ENCODE measurements at regions not wholly inside any gene's neighbourhood (a gene's known extent, or its start where the extent isn't known, plus 50 kb on each side); places are given as distances from the start of the nearest gene placed in this dataset.

DNA sequence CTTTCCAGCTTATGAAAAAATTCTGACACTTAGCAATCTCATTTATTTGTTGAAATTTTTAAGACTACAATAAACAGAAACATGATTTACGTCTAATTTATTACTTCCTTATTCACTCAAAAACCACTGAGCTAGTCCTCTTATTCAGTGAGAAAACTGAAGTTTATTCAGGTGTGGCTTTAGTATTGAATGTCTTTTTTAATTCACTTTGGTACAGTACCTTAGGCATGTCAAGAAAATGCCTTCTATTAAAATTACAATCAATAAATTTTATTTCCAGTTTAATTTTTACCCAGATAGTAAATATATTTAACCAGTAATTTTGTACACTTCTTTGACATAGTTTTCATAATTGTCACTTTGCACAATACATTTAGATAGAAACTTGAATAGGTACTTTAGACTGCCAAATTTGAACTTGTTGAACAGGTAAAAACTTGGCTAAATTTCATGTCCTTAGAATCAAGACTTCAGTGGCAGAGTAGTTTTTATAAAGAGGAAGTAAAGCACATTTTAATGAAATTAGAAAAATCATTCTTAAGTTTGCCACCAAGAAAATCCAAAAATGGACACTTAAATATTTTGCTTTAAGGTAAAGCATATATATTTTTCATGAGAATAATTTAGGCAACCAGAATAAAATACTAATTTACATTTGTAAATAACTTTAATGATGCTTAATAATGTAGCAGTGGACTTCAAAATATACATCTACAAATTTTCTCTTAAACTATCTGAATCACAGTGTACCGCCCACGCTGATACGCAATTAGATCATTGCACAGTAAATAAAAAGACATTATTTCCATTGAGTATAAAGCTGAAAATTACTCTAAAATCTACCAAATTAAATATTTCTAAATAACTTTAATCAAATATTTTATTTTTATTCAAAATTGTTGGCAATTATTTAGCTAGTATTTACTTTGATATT lies 159.1 kb downstream of the RASSF9 start:
- Histone ChIP-seq H3K36me3 (ENCODE audit: control insufficient read depth in 2 of 2, insufficient read depth in 2 of 2, low read length in 1 of 2) (no peaks in the 10 kb centered on the region), H3K9me3 (ENCODE audit: control insufficient read depth in 2 of 2, insufficient read depth in 1 of 2, low read length in 1 of 2) (peaks cover 0 to 4% of the 10 kb centered on the region in 2 donors), H3K27me3 (ENCODE audit: control insufficient read depth in 2 of 2, insufficient read depth in 1 of 2, low read length in 1 of 2) (no peaks in the 10 kb centered on the region), H3K4me1 (ENCODE audit: control insufficient read depth in 2 of 2, insufficient read depth in 2 of 2, low read length in 2 of 2) (no peaks in the 10 kb centered on the region), H3K27ac (ENCODE audit: low read depth in 1 of 2, low read length in 1 of 2) (no peak overlapping the region), H3K4me3 (ENCODE audit: low read length in 2 of 2) (no peak overlapping the region)
- 82% methylated on average over 4 of the region's 4 CpGs for WGBS
- no peak for DNase-seq (ENCODE audit: low read depth in 6 of 9, low spot score in 9 of 9)

DNA sequence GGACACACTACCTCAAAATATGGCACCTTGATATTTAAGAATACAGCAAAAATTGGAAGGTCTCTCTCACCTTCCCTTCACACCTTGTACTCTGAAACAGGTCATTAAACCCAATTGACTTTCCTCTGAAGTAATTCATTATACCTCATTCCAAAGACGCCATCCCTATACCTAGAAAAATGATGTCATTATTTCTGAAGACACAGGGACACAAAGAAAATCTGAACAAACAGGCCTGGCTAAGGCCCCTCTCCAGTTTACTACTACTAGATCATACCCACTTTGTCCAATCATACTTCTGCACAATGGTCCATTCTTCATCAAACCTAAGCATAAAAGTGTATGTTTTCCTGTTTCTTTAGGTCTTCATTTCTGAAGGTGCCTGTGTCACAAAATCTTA lies 156.9 kb downstream of the RASSF9 start:
- no peaks in the 10 kb centered on the region for H3K9me3 ChIP-seq (ENCODE audit: control insufficient read depth in 2 of 2, insufficient read depth in 1 of 2, low read length in 1 of 2)
- no peak overlapping the region for H3K27ac ChIP-seq (ENCODE audit: low read depth in 1 of 2, low read length in 1 of 2)
- no peaks in the 10 kb centered on the region for H3K36me3 ChIP-seq (ENCODE audit: control insufficient read depth in 2 of 2, insufficient read depth in 2 of 2, low read length in 1 of 2)
- H3K4me1 ChIP-seq (ENCODE audit: control insufficient read depth in 2 of 2, insufficient read depth in 2 of 2, low read length in 2 of 2), result no peaks in the 10 kb centered on the region
- WGBS, result 96% methylated on average over 1 of the region's 1 CpG
- H3K4me3 ChIP-seq (ENCODE audit: low read length in 2 of 2), result no peak overlapping the region
- no peaks in the 10 kb centered on the region for H3K27me3 ChIP-seq (ENCODE audit: control insufficient read depth in 2 of 2, insufficient read depth in 1 of 2, low read length in 1 of 2)
- no peak for DNase-seq (ENCODE audit: low read depth in 6 of 9, low spot score in 9 of 9)

DNA sequence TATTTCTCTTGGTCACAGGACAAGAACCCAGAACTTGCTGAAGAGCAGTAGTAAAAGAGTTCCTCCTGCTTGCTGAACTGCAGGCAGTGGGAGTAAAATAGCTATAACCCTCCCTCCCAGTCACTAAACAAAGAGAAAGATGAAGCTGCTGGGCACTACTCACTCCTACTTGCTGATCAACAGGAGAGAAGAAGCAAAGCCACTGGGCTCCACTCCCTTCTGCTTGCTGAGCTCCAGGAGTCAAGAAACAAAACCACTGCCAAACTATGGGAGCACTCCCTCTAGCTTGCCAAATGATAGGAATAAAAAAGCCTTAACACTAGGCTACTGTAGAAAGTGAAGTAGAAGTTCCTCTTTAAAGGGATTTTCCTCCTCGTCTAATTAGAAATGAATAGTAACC lies 155.3 kb downstream of the RASSF9 start:
- Histone ChIP-seq H3K27ac (ENCODE audit: low read depth in 1 of 2, low read length in 1 of 2) (no peak overlapping the region), H3K4me1 (ENCODE audit: control insufficient read depth in 2 of 2, insufficient read depth in 2 of 2, low read length in 2 of 2) (no peaks in the 10 kb centered on the region), H3K36me3 (ENCODE audit: control insufficient read depth in 2 of 2, insufficient read depth in 2 of 2, low read length in 1 of 2) (no peaks in the 10 kb centered on the region), H3K9me3 (ENCODE audit: control insufficient read depth in 2 of 2, insufficient read depth in 1 of 2, low read length in 1 of 2) (no peaks in the 10 kb centered on the region), H3K4me3 (ENCODE audit: low read length in 2 of 2) (no peak overlapping the region), H3K27me3 (ENCODE audit: control insufficient read depth in 2 of 2, insufficient read depth in 1 of 2, low read length in 1 of 2) (no peaks in the 10 kb centered on the region)
- WGBS, result 100% methylated on average over 1 of the region's 1 CpG
- DNase-seq (ENCODE audit: low read depth in 6 of 9, low spot score in 9 of 9), result no peak

DNA sequence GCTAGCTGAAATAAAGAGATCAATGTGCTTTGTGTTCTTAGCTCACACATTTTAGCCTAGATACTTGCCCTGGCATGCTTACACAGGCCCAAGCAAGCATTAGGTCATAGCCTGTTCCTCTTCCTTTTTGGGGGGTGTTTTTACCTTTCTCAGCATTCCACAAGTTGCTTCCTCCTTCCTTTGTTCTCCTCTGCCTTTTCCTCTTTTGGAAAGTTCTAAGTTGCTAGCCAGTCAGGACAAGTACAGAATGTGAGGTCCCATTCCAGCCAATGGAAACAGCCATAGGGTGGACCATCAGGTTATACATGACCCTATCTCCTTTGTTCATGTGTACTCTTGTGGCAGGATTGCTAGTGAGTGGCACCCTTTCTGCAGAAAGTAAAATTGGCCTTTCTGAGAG lies 154.9 kb downstream of the RASSF9 start:
- no peaks in the 10 kb centered on the region for H3K27me3 ChIP-seq (ENCODE audit: control insufficient read depth in 2 of 2, insufficient read depth in 1 of 2, low read length in 1 of 2)
- H3K27ac ChIP-seq (ENCODE audit: low read depth in 1 of 2, low read length in 1 of 2), result no peak overlapping the region
- H3K9me3 ChIP-seq (ENCODE audit: control insufficient read depth in 2 of 2, insufficient read depth in 1 of 2, low read length in 1 of 2), result no peaks in the 10 kb centered on the region
- no peaks in the 10 kb centered on the region for H3K4me1 ChIP-seq (ENCODE audit: control insufficient read depth in 2 of 2, insufficient read depth in 2 of 2, low read length in 2 of 2)
- H3K36me3 ChIP-seq (ENCODE audit: control insufficient read depth in 2 of 2, insufficient read depth in 2 of 2, low read length in 1 of 2), result no peaks in the 10 kb centered on the region
- DNase-seq (ENCODE audit: low read depth in 6 of 9, low spot score in 9 of 9), result no peak
- H3K4me3 ChIP-seq (ENCODE audit: low read length in 2 of 2), result no peak overlapping the region

DNA sequence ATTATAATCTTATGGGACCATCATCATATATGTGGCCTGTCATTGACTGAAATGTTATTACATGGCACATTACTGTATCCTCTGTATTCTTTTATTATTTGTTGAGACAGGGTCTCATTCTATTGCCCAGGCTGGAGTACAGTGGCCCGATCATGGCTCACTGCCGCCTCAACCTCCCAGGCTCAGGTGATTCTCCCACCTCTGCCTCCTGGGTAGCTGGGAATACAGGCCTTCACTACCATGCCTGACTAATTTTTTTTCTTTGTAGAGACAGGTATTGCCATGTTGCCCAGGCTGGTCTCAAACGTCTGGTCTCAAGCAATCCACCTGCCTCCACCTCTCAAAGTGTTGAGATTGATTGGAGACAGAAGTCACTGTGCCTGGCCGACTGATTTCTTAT lies 153.2 kb downstream of the RASSF9 start:
- WGBS, result 94% methylated on average over 4 of the region's 4 CpGs
- Histone ChIP-seq H3K4me3 (ENCODE audit: low read length in 2 of 2) (no peak overlapping the region), H3K27ac (ENCODE audit: low read depth in 1 of 2, low read length in 1 of 2) (no peak overlapping the region), H3K27me3 (ENCODE audit: control insufficient read depth in 2 of 2, insufficient read depth in 1 of 2, low read length in 1 of 2) (no peaks in the 10 kb centered on the region), H3K9me3 (ENCODE audit: control insufficient read depth in 2 of 2, insufficient read depth in 1 of 2, low read length in 1 of 2) (no peaks in the 10 kb centered on the region), H3K4me1 (ENCODE audit: control insufficient read depth in 2 of 2, insufficient read depth in 2 of 2, low read length in 2 of 2) (no peaks in the 10 kb centered on the region), H3K36me3 (ENCODE audit: control insufficient read depth in 2 of 2, insufficient read depth in 2 of 2, low read length in 1 of 2) (no peaks in the 10 kb centered on the region)
- DNase-seq (ENCODE audit: low read depth in 6 of 9, low spot score in 9 of 9), result no peak

DNA sequence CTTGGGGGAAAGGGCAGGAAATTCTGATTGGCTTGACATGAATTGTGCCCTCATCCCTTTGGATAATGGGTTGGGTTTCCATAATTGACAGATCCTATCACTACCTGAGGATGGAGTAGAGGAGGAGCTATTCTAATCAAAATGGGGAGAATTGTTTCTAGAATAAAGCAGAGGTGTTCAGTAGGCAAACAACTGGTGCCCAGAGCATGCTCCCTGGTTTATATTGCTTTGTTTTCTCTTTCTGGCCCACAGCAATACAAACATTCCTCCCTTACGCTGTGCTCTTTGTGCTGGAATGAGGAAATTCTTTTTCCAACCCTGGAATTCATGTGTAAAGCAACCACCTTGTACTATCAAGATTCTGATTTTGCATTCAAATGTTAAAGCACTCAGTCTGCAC lies 147.4 kb downstream of the RASSF9 start:
- H3K4me3 ChIP-seq (ENCODE audit: low read length in 2 of 2), result no peak overlapping the region
- H3K36me3 ChIP-seq (ENCODE audit: control insufficient read depth in 2 of 2, insufficient read depth in 2 of 2, low read length in 1 of 2), result no peaks in the 10 kb centered on the region
- no peak for DNase-seq (ENCODE audit: low read depth in 6 of 9, low spot score in 9 of 9)
- H3K27me3 ChIP-seq (ENCODE audit: control insufficient read depth in 2 of 2, insufficient read depth in 1 of 2, low read length in 1 of 2), result no peaks in the 10 kb centered on the region
- no peaks in the 10 kb centered on the region for H3K9me3 ChIP-seq (ENCODE audit: control insufficient read depth in 2 of 2, insufficient read depth in 1 of 2, low read length in 1 of 2)
- H3K4me1 ChIP-seq (ENCODE audit: control insufficient read depth in 2 of 2, insufficient read depth in 2 of 2, low read length in 2 of 2), result no peaks in the 10 kb centered on the region
- no peak overlapping the region for H3K27ac ChIP-seq (ENCODE audit: low read depth in 1 of 2, low read length in 1 of 2)
- WGBS, result 89% methylated on average over 1 of the region's 1 CpG

DNA sequence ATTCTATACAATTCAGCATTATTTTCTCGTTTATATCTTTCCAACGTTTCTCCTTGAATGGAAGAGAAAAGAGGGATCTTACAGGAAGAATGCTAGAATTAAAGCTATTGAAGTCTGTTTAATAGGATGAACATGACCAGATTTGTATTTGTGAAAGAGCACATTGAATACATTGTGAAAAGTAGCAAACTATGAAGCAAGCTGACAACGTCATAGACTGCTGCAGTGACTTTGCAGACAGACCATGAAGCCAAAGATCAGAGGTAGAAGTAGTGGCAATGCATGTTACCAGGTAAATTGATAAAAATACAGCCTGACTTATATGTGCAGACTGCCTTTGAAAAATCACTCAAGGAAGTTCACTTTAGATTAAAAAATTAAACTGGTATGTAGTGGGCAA lies 146.1 kb downstream of the RASSF9 start:
- H3K4me1 ChIP-seq (ENCODE audit: control insufficient read depth in 2 of 2, insufficient read depth in 2 of 2, low read length in 2 of 2), result no peaks in the 10 kb centered on the region
- no peak for DNase-seq (ENCODE audit: low read depth in 6 of 9, low spot score in 9 of 9)
- H3K27me3 ChIP-seq (ENCODE audit: control insufficient read depth in 2 of 2, insufficient read depth in 1 of 2, low read length in 1 of 2), result no peaks in the 10 kb centered on the region
- 93% methylated on average over 3 of the region's 3 CpGs for WGBS
- no peaks in the 10 kb centered on the region for H3K36me3 ChIP-seq (ENCODE audit: control insufficient read depth in 2 of 2, insufficient read depth in 2 of 2, low read length in 1 of 2)
- no peak overlapping the region for H3K4me3 ChIP-seq (ENCODE audit: low read length in 2 of 2)
- no peaks in the 10 kb centered on the region for H3K9me3 ChIP-seq (ENCODE audit: control insufficient read depth in 2 of 2, insufficient read depth in 1 of 2, low read length in 1 of 2)
- H3K27ac ChIP-seq (ENCODE audit: low read depth in 1 of 2, low read length in 1 of 2), result no peak overlapping the region

DNA sequence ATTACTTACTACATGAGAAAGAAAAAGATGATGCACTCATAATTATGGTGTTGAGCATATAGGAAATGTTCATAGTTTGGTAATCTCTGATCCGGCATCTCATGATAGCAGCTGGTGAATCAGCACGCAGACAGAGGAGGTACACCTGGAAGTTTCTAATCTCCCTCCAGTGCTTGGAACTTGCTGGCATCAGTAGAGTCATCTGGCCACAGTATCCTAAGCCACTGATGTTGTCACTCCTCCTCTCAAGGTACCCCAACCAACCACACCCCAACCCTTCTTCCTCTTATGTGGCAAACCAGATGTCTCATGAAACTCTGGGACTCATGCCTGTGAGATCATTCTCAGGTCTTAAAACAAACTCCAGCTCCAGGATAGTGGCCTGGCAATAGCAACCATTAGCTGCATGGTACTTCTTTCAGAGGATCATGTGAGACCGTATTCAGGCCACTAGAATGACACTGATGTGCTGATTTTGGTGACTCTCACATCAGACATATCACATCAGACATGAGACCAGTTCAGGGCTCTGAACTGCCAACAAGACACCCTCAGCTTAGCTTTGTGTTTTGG lies 143.0 kb downstream of the RASSF9 start:
- WGBS, result 84% methylated on average over 3 of the region's 3 CpGs
- Histone ChIP-seq H3K36me3 (ENCODE audit: control insufficient read depth in 2 of 2, insufficient read depth in 2 of 2, low read length in 1 of 2) (no peaks in the 10 kb centered on the region), H3K27ac (ENCODE audit: low read depth in 1 of 2, low read length in 1 of 2) (no peak overlapping the region), H3K27me3 (ENCODE audit: control insufficient read depth in 2 of 2, insufficient read depth in 1 of 2, low read length in 1 of 2) (no peaks in the 10 kb centered on the region), H3K9me3 (ENCODE audit: control insufficient read depth in 2 of 2, insufficient read depth in 1 of 2, low read length in 1 of 2) (no peaks in the 10 kb centered on the region), H3K4me3 (ENCODE audit: low read length in 2 of 2) (no peak overlapping the region), H3K4me1 (ENCODE audit: control insufficient read depth in 2 of 2, insufficient read depth in 2 of 2, low read length in 2 of 2) (no peaks in the 10 kb centered on the region)
- DNase-seq (ENCODE audit: low read depth in 6 of 9, low spot score in 9 of 9), result peak in 1 of 9 donors; percentile 1

DNA sequence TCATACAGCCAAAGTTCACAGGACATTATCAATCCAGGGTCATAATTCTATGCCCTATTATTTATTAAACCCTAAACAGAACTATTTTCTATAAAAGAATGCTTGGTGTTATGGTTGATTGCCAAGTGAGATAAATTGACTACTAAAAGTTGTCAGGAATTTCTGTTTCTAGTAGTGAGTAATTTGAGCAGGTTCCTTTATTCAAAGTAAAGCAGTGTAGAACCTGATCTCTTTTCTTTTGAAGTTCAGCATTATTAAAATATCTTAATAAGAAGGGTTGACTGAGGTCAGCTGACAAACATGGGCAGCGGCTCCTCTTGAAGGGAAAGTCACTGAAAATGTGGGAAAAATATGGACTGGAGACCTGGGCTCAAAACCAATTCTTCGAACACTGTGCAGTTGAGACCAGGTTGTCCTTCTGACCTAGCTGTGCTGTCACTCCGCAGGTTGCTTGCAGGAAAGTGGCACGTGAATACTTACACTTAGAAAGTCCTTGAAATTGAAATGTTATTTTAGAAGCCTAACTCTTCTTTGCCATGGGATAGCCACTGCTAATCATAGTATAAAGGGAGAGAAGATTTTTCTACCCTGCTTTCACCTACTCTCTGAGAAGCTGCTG lies 141.0 kb downstream of the RASSF9 start:
- DNase-seq (ENCODE audit: low read depth in 6 of 9, low spot score in 9 of 9), result no peak
- no peaks in the 10 kb centered on the region for H3K4me1 ChIP-seq (ENCODE audit: control insufficient read depth in 2 of 2, insufficient read depth in 2 of 2, low read length in 2 of 2)
- H3K27me3 ChIP-seq (ENCODE audit: control insufficient read depth in 2 of 2, insufficient read depth in 1 of 2, low read length in 1 of 2), result no peaks in the 10 kb centered on the region
- H3K9me3 ChIP-seq (ENCODE audit: control insufficient read depth in 2 of 2, insufficient read depth in 1 of 2, low read length in 1 of 2), result no peaks in the 10 kb centered on the region
- H3K4me3 ChIP-seq (ENCODE audit: low read length in 2 of 2), result no peak overlapping the region
- no peaks in the 10 kb centered on the region for H3K36me3 ChIP-seq (ENCODE audit: control insufficient read depth in 2 of 2, insufficient read depth in 2 of 2, low read length in 1 of 2)
- WGBS, result 71% methylated on average over 4 of the region's 4 CpGs
- no peak overlapping the region for H3K27ac ChIP-seq (ENCODE audit: low read depth in 1 of 2, low read length in 1 of 2)

Measured in thymus (tissue), 11 donors.